Body of pancreas (tissue), 4 donors: ENCODE measurements at regions not wholly inside any gene's neighbourhood (a gene's known extent, or its start where the extent isn't known, plus 50 kb on each side); places are given as distances from the start of the nearest gene placed in this dataset.

Experiments used
- ATAC-seq: fragments of 150-250 bp; one replicate; pipeline ENCODE4 v1.9.1; 2016
- DNase-seq, 4 donors: peaks; one replicate each; pipeline ENCODE4 v3.0.0-alpha.2; 2019
- H3K27ac ChIP-seq, 4 donors: fragments of 200-600 bp; sonication (generic); 1 replicate in 3 of 4; 2 replicates in 1 of 4; pipeline versions ENCODE4 v1.5.1 to v1.6.1; 2016 to 2019; ENCODE audit warnings: mild to moderate bottlenecking in 1 of 4, mixed read lengths in 1 of 4, moderate library complexity in 1 of 4
- H3K27me3 ChIP-seq, 2 donors: fragments of 200-600 bp; sonication (generic); one replicate each; pipeline ENCODE4 v1.6.0; 2016; ENCODE audit warnings: mild to moderate bottlenecking in 1 of 2
- H3K36me3 ChIP-seq, 2 donors: fragments of 200-600 bp; sonication (generic); replicated peaks in 1 of 2; 2 replicates each; pipeline ENCODE4 v1.5.1; 2016; ENCODE audit warnings: low read depth in 2 of 2; ENCODE audit not compliant: insufficient read depth in 1 of 2
- H3K4me1 ChIP-seq: fragments of 200-600 bp; sonication (generic); one replicate; pipeline ENCODE4 v1.6.0; 2016
- H3K4me3 ChIP-seq, 2 donors: fragments of 200-600 bp; sonication (generic); 1 replicate in 1 of 2; 2 replicates in 1 of 2; pipeline ENCODE4 v1.5.1; 2016 to 2019
- H3K9me3 ChIP-seq, 3 donors: fragments of 200-600 bp; sonication (generic); 1 replicate in 2 of 3; 2 replicates in 1 of 3; pipeline ENCODE4 v1.5.1; 2016
- POLR2A ChIP-seq, 3 donors: fragments of 450-650 bp; IDR thresholded peaks; one replicate each; pipeline ENCODE4 v1.6.1; 2016; ENCODE audit warnings: antibody characterized with exemption in 3 of 3, mild to moderate bottlenecking in 2 of 3
- WGBS, 2 donors: methylation state at CpG; one replicate each; pipeline ENCODE4 v1.1.5; 2017; 5-methylcytosine and 5-hydroxymethylcytosine counted together
- intact Hi-C: fragments of 100-400 bp; cut with DNase I; formaldehyde crosslinking; loops from one replicate; pipeline ENCODE4 v1.15.1; 2023
- TF ChIP-seq, protein P1 (sequence below), 7 experiments: fragments of 450-650 bp in 4 of 7; fragments of 200-600 bp in 3 of 7; sonication (generic) in 3 of 7; IDR thresholded peaks; one replicate each; pipeline ENCODE4 v1.5.1; 2016 to 2019; ENCODE audit warnings: antibody characterized with exemption in 7 of 7

DNA sequence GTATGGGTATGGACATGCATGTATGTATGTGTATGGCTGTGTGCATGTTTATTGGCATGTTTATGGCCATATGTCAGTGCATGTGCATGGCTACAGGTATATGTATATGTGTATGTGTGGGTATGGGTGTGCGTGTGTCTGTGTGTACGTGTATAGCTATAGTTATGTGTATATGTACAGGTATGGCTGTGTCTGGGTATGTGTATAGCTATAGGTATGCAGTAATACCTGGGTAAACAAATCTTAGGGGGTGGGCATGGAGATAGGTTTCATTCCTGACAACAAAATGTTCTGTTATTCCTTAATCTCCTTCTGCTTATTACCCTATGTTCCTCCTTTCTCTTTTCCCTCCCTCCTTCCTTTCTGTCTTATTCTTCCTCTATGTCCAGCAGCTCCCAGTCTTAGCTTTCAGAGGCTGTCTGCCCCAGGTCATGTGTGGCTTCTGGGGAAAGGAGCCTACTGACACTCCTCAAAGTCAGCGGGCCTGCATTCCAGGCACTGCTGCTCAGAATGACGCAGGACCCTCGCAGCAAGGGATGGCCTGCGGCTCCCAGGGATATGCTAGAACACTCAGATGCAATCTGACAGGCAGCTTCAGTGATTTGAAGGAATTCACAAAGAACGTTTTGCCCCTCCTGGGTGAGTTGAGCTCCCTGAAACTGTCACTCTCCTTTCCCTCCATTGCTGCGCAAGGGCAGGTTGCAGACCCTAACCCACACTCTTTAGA lies 139.3 kb upstream of the PHACTR1 start:
- no peaks in the 10 kb centered on the region for H3K27me3 ChIP-seq
- TF ChIP-seq, protein P1, sequence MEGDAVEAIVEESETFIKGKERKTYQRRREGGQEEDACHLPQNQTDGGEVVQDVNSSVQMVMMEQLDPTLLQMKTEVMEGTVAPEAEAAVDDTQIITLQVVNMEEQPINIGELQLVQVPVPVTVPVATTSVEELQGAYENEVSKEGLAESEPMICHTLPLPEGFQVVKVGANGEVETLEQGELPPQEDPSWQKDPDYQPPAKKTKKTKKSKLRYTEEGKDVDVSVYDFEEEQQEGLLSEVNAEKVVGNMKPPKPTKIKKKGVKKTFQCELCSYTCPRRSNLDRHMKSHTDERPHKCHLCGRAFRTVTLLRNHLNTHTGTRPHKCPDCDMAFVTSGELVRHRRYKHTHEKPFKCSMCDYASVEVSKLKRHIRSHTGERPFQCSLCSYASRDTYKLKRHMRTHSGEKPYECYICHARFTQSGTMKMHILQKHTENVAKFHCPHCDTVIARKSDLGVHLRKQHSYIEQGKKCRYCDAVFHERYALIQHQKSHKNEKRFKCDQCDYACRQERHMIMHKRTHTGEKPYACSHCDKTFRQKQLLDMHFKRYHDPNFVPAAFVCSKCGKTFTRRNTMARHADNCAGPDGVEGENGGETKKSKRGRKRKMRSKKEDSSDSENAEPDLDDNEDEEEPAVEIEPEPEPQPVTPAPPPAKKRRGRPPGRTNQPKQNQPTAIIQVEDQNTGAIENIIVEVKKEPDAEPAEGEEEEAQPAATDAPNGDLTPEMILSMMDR (IDR thresholded peaks at IDR 0.05): no peak
- TF ChIP-seq POLR2A (IDR thresholded peaks at IDR 0.05): no peak
- 75 to 83% methylated on average over 8 of the region's 8 CpGs for WGBS, 2 donors
- ATAC-seq (no peak), DNase-seq (no peak)
- H3K4me3 ChIP-seq: no peak overlapping the region
- no peak overlapping the region for H3K27ac ChIP-seq
- no peaks in the 10 kb centered on the region for H3K4me1 ChIP-seq
- H3K9me3 ChIP-seq: no peaks in the 10 kb centered on the region
- intact Hi-C loops: no loop called here
- no peaks in the 10 kb centered on the region for H3K36me3 ChIP-seq

DNA sequence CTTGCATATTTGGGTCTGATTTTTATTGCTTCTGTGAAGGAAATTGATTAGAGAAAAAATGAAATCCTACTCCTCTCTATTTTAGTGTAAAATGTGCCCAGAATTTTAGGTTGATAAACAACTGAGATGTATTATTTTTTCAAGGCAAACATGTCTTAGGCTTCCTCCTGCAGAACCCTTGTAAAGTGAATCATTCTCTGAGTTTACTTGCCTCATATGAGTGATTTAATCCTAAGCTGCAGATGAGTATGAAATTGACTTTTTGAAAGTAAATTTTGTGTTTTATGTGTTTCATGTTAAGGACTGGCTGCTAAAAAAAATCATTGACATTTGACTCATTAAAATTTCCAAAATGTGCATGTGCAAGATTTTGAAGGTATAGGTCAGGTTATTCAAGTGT lies 138.5 kb upstream of the PHACTR1 start:
- Histone ChIP-seq H3K9me3 (no peaks in the 10 kb centered on the region), H3K27me3 (no peaks in the 10 kb centered on the region), H3K4me1 (no peaks in the 10 kb centered on the region), H3K4me3 (no peak overlapping the region), H3K36me3 (no peaks in the 10 kb centered on the region), H3K27ac (no peak overlapping the region)
- ATAC-seq (no peak), DNase-seq (no peak)
- intact Hi-C loops: no loop called here
- no peak for TF ChIP-seq POLR2A (IDR thresholded peaks at IDR 0.05)
- TF ChIP-seq, protein P1 (IDR thresholded peaks at IDR 0.05): no peak

DNA sequence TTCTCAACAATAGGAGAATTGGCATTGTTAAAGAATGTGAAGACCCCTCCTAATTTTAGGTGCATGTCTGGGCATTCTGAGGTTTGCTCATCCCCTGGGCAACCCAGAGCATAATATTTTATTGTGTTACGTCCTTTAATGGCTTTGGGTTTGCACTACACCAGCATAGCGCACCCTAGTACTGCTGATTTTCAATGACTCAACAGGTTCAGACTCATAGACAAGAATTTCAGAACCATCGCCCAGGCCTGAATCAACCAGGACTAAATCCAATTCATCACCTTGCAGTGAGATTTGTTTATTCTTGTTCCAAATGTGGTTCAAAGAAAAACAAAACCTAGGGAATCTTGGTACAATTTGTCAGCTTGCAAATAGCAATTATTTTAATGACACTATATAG lies 137.8 kb upstream of the PHACTR1 start:
- Histone ChIP-seq H3K36me3 (no peaks in the 10 kb centered on the region), H3K4me1 (no peaks in the 10 kb centered on the region), H3K9me3 (no peaks in the 10 kb centered on the region), H3K27ac (no peak overlapping the region), H3K4me3 (no peak overlapping the region), H3K27me3 (no peaks in the 10 kb centered on the region)
- no peak for DNase-seq
- intact Hi-C loops: no loop called here
- TF ChIP-seq, protein P1 (IDR thresholded peaks at IDR 0.05): no peak
- TF ChIP-seq POLR2A (IDR thresholded peaks at IDR 0.05): no peak
- 79 to 90% methylated on average over 3 of the region's 3 CpGs for WGBS, 2 donors
- no peak for ATAC-seq

DNA sequence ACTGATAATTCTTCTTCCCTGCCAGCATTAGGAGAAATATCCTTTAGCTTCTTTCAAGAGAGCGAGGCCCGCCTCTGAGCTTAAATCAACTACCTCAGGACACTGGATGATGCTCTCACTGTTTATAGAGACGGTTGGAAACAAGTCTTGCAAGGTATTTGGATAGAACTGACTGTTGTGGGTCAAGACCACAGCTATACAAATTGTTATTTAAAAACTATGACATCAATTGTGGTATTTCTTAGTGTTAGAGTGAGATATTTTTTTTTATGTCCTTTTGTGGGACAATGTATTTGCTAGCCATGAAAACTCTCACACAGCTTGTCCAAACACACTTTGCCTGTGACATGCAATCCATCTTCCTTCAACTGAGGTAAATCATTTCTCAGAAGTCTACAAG lies 136.3 kb upstream of the PHACTR1 start:
- WGBS, 2 donors: 79 to 84% methylated on average over 3 of the region's 3 CpGs
- H3K4me3 ChIP-seq: no peak overlapping the region
- no peaks in the 10 kb centered on the region for H3K9me3 ChIP-seq
- no peaks in the 10 kb centered on the region for H3K27me3 ChIP-seq
- H3K36me3 ChIP-seq: no peaks in the 10 kb centered on the region
- ATAC-seq (no peak), DNase-seq (no peak)
- intact Hi-C loops: no loop called here
- TF ChIP-seq, protein P1 (IDR thresholded peaks at IDR 0.05): no peak
- no peak for TF ChIP-seq POLR2A (IDR thresholded peaks at IDR 0.05)
- no peaks in the 10 kb centered on the region for H3K4me1 ChIP-seq
- H3K27ac ChIP-seq: no peak overlapping the region

- H3K27me3 ChIP-seq: no peaks in the 10 kb centered on the region
- 66 to 77% methylated on average over 4 of the region's 4 CpGs for WGBS, 2 donors
Observed at GRCh38 chr6:12582421-12583110, 134.0 kb upstream of the PHACTR1 start.

More at GRCh38 chr6:12582421-12583110, 134.0 kb upstream of the PHACTR1 start:
- no peak for TF ChIP-seq POLR2A (IDR thresholded peaks at IDR 0.05)
- TF ChIP-seq, protein P1 (IDR thresholded peaks at IDR 0.05): no peak
- no peak for DNase-seq
- ATAC-seq: no peak
- intact Hi-C loops: no loop called here
- H3K27ac ChIP-seq: no peak overlapping the region
- H3K4me3 ChIP-seq: no peak overlapping the region
- no peaks in the 10 kb centered on the region for H3K36me3 ChIP-seq
- H3K9me3 ChIP-seq: no peaks in the 10 kb centered on the region
- no peaks in the 10 kb centered on the region for H3K4me1 ChIP-seq
